ENCODE measurements at regions not wholly inside any gene's neighbourhood (a gene's known extent, or its start where the extent isn't known, plus 50 kb on each side); places are given as distances from the start of the nearest gene placed in this dataset.

DNA sequence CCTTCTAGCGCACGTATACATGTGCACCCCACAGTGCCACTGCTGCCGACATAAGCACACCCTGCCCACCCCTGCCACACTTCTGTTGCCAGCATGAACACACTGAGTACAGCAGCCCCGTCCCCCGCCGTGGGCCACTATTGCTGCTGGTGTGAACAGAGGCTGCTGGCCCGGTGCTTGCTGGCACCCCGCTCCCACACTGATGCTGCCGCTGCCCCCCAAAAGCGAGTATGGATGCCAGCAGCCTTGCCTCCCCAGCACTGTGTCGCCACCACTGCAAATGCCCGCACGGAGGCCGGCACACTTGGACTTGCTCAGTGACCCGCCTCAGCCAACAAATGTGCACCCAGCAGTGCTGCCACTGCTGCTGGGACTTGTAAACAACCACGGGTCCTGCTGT is 872.4 kb upstream of the ATXN7L3B start:
- TF ChIP-seq POLR2A (IDR thresholded peaks at IDR 0.05; ENCODE audit: low read length) (no peak), GATA1 (IDR thresholded peaks at IDR 0.05; ENCODE audit: low read depth, low read length) (no peak)

Measured in erythroblast (primary cell).